ENCODE measurements at regions not wholly inside any gene's neighbourhood (a gene's known extent, or its start where the extent isn't known, plus 50 kb on each side); places are given as distances from the start of the nearest gene placed in this dataset.

DNA sequence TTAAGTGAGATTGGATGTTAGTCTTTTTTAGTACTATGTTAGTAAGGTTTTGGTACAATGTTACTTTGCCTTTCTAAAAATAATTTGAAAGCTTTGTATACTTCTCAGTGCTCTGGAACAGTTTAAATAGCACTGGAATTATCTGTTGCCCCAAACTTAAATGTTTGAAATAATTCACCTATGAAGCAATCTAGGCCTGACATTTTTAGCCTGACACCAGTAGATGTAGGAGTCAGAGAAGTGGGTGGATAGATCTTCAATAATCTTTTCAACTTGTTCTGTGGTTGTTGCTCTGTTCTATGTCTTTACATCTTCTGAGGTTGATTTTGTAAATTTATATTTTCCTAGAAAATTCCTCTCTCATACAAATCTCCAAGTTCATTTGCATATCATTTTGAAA is 103.1 kb upstream of the ADGRF1 start (continued):
- TF ChIP-seq, protein P1, sequence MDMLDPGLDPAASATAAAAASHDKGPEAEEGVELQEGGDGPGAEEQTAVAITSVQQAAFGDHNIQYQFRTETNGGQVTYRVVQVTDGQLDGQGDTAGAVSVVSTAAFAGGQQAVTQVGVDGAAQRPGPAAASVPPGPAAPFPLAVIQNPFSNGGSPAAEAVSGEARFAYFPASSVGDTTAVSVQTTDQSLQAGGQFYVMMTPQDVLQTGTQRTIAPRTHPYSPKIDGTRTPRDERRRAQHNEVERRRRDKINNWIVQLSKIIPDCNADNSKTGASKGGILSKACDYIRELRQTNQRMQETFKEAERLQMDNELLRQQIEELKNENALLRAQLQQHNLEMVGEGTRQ (IDR thresholded peaks at IDR 0.05; ENCODE audit: low read length) = no peak
- TF ChIP-seq, protein P2, sequence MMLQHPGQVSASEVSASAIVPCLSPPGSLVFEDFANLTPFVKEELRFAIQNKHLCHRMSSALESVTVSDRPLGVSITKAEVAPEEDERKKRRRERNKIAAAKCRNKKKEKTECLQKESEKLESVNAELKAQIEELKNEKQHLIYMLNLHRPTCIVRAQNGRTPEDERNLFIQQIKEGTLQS (IDR thresholded peaks at IDR 0.05; ENCODE audit: insufficient read depth, low read depth, low read length) = no peak
- TF ChIP-seq, protein P3, sequence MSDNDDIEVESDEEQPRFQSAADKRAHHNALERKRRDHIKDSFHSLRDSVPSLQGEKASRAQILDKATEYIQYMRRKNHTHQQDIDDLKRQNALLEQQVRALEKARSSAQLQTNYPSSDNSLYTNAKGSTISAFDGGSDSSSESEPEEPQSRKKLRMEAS (IDR thresholded peaks at IDR 0.05) = no peak
